Endodermal cell (in vitro differentiated cells): ENCODE measurements at regions not wholly inside any gene's neighbourhood (a gene's known extent, or its start where the extent isn't known, plus 50 kb on each side); places are given as distances from the start of the nearest gene placed in this dataset.

Experiments used
- DNase-seq: peaks from one replicate; pipeline ENCODE4 v3.0.0-alpha.2; 2017
- H3K27ac ChIP-seq: 2 replicates; pipeline ENCODE4 v1.5.1; 2013; ENCODE audit warnings: mild to moderate bottlenecking, low read depth, low read length, moderate library complexity
- H3K27me3 ChIP-seq: 2 replicates; pipeline ENCODE4 v1.6.1; 2013; ENCODE audit warnings: mild to moderate bottlenecking, low read length, moderate library complexity; ENCODE audit not compliant: insufficient read depth, control insufficient read depth, poor library complexity, severe bottlenecking
- H3K36me3 ChIP-seq: 2 replicates; pipeline ENCODE4 v1.7.0; 2013; ENCODE audit warnings: mild to moderate bottlenecking, low read length, moderate library complexity; ENCODE audit not compliant: control insufficient read depth, insufficient read depth
- H3K4me1 ChIP-seq: one replicate; pipeline ENCODE4 v1.7.0; 2013; ENCODE audit warnings: low read length; ENCODE audit not compliant: control insufficient read depth, insufficient read depth
- H3K4me3 ChIP-seq: 2 replicates; pipeline ENCODE4 v1.5.1; 2013; ENCODE audit warnings: mild to moderate bottlenecking, low read length, moderate library complexity
- H3K9ac ChIP-seq: 2 replicates; pipeline ENCODE4 v1.6.1; 2013; ENCODE audit warnings: mild to moderate bottlenecking, low read length, moderate library complexity; ENCODE audit not compliant: poor library complexity, severe bottlenecking; ENCODE audit errors: extremely low read depth
- H3K9me3 ChIP-seq: 2 replicates; pipeline ENCODE4 v1.6.1; 2013; ENCODE audit warnings: mild to moderate bottlenecking, low read length, moderate library complexity; ENCODE audit not compliant: control insufficient read depth
- H3K27ac Mint-ChIP-seq: 2 replicates; pipeline ENCODE4 v1.8.0; 2020; ENCODE audit warnings: mixed read lengths
- H3K27me3 Mint-ChIP-seq: 2 replicates; pipeline ENCODE4 v1.8.0; 2021; ENCODE audit warnings: mild to moderate bottlenecking, mixed read lengths; ENCODE audit not compliant: insufficient read depth
- H3K36me3 Mint-ChIP-seq: 2 replicates; pipeline ENCODE4 v1.8.0; 2020; ENCODE audit warnings: low read depth, mixed read lengths
- H3K4me1 Mint-ChIP-seq: 2 replicates; pipeline ENCODE4 v1.8.0; 2020; ENCODE audit warnings: mixed read lengths
- H3K4me3 Mint-ChIP-seq: 2 replicates; pipeline ENCODE4 v1.8.0; 2020; ENCODE audit warnings: mild to moderate bottlenecking, moderate library complexity, mixed read lengths
- H3K9me3 Mint-ChIP-seq: 2 replicates; pipeline ENCODE4 v1.8.0; 2020; ENCODE audit warnings: mild to moderate bottlenecking, mixed read lengths
- WGBS, 2 experiments: methylation state at CpG; one replicate each; pipeline versions ENCODE4 v1.1.5 to v1.1.7; 2013; ENCODE audit warnings: missing lambda C conversion rate in 2 of 2, mixed read lengths in 1 of 2; ENCODE audit not compliant: insufficient coverage in 1 of 2, insufficient read length in 1 of 2; 5-methylcytosine and 5-hydroxymethylcytosine counted together
- TF ChIP-seq, protein P1 (sequence below): fragments of 200-600 bp; sonication (generic); conservative IDR thresholded peaks from 2 replicates; pipeline ENCODE4 v1.5.0; 2021; ENCODE audit warnings: antibody characterized with exemption, mild to moderate bottlenecking

DNA sequence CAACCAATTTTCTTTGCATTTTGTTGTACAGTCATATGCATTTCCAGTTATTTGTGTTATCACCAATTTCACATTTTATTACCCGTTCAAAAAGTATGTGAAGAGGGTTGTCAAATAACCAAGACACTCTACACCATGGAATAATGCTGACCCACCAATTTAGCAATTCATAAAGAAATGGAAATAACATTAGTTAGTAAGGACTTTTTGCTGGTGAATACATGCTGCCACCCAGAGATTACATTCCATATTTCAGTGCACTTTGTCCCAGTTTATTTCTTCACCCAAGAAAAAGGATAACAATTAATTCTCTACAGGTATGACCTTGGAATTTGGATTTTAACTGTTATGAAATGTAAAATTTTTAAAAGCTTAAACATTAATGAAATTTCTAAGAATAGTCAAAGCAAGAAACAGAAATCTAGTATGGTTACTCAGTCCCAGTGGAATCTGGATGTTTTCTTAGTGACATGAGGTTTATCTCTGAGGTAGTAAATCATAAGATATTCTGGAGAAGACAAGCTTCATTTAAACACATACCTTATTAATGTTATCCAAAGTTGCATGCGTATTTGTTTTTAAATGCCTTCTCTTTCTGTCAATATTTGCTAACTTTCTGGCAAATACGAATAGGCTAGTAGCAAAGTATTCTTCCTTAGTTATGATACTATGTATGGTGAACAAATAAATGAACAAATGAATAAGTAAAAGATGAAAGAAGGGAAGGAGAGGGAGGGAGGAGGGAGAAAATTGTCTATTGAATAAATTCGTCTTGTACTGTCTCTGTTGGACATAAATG, 100.6 kb downstream of the CETN3 start:
- no peak overlapping the region for H3K27ac Mint-ChIP-seq

DNA sequence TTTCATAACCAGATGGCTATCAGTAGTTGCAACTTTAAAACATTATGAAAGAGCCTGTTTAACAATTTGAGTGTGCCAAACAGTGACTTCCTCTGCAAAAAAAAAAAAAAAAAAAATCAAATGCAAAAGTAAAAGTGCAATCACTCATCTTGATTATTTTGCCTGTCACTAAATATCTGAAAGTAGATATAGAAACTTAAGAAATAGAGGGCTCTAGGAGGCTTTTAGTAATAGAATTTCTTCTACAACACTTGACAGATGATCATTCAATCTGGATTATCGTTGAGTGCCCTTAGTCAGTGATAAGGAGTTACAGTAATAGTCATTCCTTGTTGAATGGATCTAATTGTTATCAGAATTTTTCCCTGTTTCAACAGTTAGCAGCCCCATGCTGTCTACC, 101.8 kb downstream of the CETN3 start:
- Histone ChIP-seq H3K27ac (no peak overlapping the region), H3K4me3 (no peak overlapping the region), H3K27me3 (no peaks in the 10 kb centered on the region), H3K36me3 (no peaks in the 10 kb centered on the region), H3K4me1 (no peaks in the 10 kb centered on the region), H3K9ac (no peak overlapping the region), H3K9me3 (no peaks in the 10 kb centered on the region)
- no peaks in the 10 kb centered on the region for H3K9me3 Mint-ChIP-seq
- no peaks in the 10 kb centered on the region for H3K27me3 Mint-ChIP-seq
- 94% methylated on average over 1 of the region's 1 CpG; no CpG with 5 or more reads in 1 of the 2 experiments for WGBS, 2 experiments
- H3K27ac Mint-ChIP-seq, result no peak overlapping the region
- TF ChIP-seq, protein P1, sequence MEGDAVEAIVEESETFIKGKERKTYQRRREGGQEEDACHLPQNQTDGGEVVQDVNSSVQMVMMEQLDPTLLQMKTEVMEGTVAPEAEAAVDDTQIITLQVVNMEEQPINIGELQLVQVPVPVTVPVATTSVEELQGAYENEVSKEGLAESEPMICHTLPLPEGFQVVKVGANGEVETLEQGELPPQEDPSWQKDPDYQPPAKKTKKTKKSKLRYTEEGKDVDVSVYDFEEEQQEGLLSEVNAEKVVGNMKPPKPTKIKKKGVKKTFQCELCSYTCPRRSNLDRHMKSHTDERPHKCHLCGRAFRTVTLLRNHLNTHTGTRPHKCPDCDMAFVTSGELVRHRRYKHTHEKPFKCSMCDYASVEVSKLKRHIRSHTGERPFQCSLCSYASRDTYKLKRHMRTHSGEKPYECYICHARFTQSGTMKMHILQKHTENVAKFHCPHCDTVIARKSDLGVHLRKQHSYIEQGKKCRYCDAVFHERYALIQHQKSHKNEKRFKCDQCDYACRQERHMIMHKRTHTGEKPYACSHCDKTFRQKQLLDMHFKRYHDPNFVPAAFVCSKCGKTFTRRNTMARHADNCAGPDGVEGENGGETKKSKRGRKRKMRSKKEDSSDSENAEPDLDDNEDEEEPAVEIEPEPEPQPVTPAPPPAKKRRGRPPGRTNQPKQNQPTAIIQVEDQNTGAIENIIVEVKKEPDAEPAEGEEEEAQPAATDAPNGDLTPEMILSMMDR, result no peak
- H3K4me3 Mint-ChIP-seq, result no peak overlapping the region
- DNase-seq, result no peak
- H3K36me3 Mint-ChIP-seq, result no peaks in the 10 kb centered on the region
- peaks cover 5% of the 10 kb centered on the region for H3K4me1 Mint-ChIP-seq

More for the DNA sequence above, 100.6 kb downstream of the CETN3 start:
- H3K27ac ChIP-seq, result no peak overlapping the region
- TF ChIP-seq, protein P1, result no peak
- 88 to 100% methylated on average over 1 to 4 of the region's 4 CpGs for WGBS, 2 experiments
- peaks cover 5% of the 10 kb centered on the region for H3K4me1 Mint-ChIP-seq
- no peak for DNase-seq
- no peak overlapping the region for H3K9ac ChIP-seq
- no peaks in the 10 kb centered on the region for H3K27me3 ChIP-seq
- H3K36me3 Mint-ChIP-seq, result no peaks in the 10 kb centered on the region
- H3K36me3 ChIP-seq, result no peaks in the 10 kb centered on the region
- H3K27me3 Mint-ChIP-seq, result no peaks in the 10 kb centered on the region
- no peak overlapping the region for H3K4me3 Mint-ChIP-seq
- no peak overlapping the region for H3K4me3 ChIP-seq
- no peaks in the 10 kb centered on the region for H3K4me1 ChIP-seq
- H3K9me3 ChIP-seq, result no peaks in the 10 kb centered on the region
- no peaks in the 10 kb centered on the region for H3K9me3 Mint-ChIP-seq

DNA sequence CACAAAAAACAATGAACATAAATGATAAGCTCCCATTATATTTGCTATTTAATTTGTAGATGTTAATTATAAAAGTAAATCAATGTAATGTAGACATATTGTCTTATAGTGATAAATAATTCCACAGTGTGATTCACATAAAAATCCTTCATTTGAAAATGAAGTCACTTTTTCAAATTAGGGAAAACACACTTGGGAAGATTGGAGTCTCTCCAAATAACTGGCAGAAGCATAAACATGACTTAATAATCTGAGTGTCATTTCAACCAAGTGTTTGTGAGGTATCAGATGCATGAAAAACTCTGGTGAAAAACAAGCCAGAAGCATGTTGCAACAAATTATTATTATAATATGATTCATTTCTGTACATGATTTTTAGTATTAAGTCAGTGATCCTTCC, 102.2 kb downstream of the CETN3 start:
- Histone ChIP-seq H3K4me3 (no peak overlapping the region), H3K27ac (no peak overlapping the region), H3K9ac (no peak overlapping the region), H3K36me3 (no peaks in the 10 kb centered on the region), H3K9me3 (no peaks in the 10 kb centered on the region), H3K4me1 (no peaks in the 10 kb centered on the region), H3K27me3 (no peaks in the 10 kb centered on the region)
- Mint-ChIP-seq H3K27ac (no peak overlapping the region), H3K27me3 (no peaks in the 10 kb centered on the region), H3K4me1 (peaks cover 5% of the 10 kb centered on the region), H3K9me3 (no peaks in the 10 kb centered on the region), H3K36me3 (no peaks in the 10 kb centered on the region), H3K4me3 (no peak overlapping the region)
- no peak for DNase-seq
- TF ChIP-seq, protein P1, result no peak
